ENCODE measurements at regions not wholly inside any gene's neighbourhood (a gene's known extent, or its start where the extent isn't known, plus 50 kb on each side); places are given as distances from the start of the nearest gene placed in this dataset.

DNA sequence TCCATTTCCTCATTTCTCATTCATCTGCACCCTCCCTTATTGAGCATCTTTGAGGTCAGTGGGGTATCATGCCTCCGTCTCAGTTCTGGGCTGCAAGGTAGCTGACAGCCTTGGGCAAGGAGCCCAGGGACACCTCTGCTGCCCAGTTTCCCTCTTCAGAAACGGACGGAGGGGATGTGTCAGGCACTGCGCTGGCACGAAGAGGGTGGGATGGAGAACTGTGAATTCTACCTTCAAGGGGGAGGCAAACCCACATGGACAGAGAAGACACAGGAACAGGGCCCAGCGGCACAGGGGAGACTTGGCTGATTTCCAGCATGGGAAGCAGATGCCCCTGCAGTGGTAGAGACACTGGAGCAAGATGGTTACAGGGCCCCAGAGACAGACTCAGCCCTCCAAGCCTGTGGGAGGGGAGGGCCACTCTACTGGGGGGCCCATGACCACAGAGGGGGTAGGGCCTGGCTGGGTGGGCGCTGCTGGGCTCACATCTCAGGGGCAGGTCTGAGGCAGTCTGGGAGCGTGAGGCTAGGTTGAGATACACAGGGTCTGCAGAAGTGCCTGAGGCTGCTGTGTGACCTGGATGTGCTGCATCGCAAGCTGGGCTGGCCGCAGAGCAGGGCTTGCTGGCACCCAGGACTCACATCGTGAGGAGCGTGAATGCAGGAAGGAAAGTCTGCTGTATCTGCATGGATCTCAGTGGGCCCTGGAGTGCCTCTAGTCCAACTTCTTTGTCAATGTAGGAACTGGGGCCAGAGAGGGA, 92.3 kb downstream of the HS1BP3 start:
- TF ChIP-seq CREB1 (IDR thresholded peaks at IDR 0.05; ENCODE audit: low read depth) (no peak), EP300 (IDR thresholded peaks at IDR 0.05; ENCODE audit: borderline replicate concordance) (no peak), TCF12 (IDR thresholded peaks at IDR 0.05; ENCODE audit: low read depth) (no peak), FOXM1 (IDR thresholded peaks at IDR 0.05; ENCODE audit: borderline replicate concordance, low read depth) (no peak), TAF1 (IDR thresholded peaks at IDR 0.05; ENCODE audit: low read depth) (no peak), TEAD4 (IDR thresholded peaks at IDR 0.05) (no peak), ZBTB7A (IDR thresholded peaks at IDR 0.05; ENCODE audit: low read depth) (no peak), EGR1 (IDR thresholded peaks at IDR 0.05) (no peak), RAD21 (IDR thresholded peaks at IDR 0.05; ENCODE audit: low read depth) (no peak), CEBPB (IDR thresholded peaks at IDR 0.05) (no peak), NFIC (IDR thresholded peaks at IDR 0.05) (no peak)
- TF ChIP-seq, protein P1, sequence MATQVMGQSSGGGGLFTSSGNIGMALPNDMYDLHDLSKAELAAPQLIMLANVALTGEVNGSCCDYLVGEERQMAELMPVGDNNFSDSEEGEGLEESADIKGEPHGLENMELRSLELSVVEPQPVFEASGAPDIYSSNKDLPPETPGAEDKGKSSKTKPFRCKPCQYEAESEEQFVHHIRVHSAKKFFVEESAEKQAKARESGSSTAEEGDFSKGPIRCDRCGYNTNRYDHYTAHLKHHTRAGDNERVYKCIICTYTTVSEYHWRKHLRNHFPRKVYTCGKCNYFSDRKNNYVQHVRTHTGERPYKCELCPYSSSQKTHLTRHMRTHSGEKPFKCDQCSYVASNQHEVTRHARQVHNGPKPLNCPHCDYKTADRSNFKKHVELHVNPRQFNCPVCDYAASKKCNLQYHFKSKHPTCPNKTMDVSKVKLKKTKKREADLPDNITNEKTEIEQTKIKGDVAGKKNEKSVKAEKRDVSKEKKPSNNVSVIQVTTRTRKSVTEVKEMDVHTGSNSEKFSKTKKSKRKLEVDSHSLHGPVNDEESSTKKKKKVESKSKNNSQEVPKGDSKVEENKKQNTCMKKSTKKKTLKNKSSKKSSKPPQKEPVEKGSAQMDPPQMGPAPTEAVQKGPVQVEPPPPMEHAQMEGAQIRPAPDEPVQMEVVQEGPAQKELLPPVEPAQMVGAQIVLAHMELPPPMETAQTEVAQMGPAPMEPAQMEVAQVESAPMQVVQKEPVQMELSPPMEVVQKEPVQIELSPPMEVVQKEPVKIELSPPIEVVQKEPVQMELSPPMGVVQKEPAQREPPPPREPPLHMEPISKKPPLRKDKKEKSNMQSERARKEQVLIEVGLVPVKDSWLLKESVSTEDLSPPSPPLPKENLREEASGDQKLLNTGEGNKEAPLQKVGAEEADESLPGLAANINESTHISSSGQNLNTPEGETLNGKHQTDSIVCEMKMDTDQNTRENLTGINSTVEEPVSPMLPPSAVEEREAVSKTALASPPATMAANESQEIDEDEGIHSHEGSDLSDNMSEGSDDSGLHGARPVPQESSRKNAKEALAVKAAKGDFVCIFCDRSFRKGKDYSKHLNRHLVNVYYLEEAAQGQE (IDR thresholded peaks at IDR 0.05; ENCODE audit: low read depth) = no peak
- TF ChIP-seq, protein P2, sequence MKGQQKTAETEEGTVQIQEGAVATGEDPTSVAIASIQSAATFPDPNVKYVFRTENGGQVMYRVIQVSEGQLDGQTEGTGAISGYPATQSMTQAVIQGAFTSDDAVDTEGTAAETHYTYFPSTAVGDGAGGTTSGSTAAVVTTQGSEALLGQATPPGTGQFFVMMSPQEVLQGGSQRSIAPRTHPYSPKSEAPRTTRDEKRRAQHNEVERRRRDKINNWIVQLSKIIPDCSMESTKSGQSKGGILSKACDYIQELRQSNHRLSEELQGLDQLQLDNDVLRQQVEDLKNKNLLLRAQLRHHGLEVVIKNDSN (IDR thresholded peaks at IDR 0.05) = no peak
- TF ChIP-seq, protein P3, sequence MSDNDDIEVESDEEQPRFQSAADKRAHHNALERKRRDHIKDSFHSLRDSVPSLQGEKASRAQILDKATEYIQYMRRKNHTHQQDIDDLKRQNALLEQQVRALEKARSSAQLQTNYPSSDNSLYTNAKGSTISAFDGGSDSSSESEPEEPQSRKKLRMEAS (IDR thresholded peaks at IDR 0.05) = no peak

DNA sequence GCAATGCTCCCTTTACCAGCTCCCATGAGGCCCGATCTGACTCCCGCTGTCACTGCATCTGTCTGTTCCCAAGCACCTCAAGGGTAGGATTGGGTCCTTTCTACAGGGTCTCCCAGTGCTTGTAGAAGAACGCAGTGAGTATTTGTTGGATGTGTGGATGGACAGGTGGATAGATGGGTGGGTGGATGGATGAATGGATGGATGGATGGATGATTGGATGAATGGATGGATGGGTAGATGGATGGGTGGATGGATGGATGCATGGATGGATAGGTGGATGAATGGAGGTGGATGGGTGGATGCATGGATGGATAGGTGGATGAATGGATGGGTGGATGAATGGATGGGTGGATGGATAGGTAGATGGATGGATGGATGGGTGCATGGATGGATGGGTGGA, 91.6 kb downstream of the HS1BP3 start:
- TF ChIP-seq TAF1 (IDR thresholded peaks at IDR 0.05; ENCODE audit: low read depth) (no peak), RAD21 (IDR thresholded peaks at IDR 0.05; ENCODE audit: low read depth) (no peak), TEAD4 (IDR thresholded peaks at IDR 0.05) (no peak), YY1 (IDR thresholded peaks at IDR 0.05; ENCODE audit: low read depth) (no peak), CEBPB (IDR thresholded peaks at IDR 0.05) (no peak), EGR1 (IDR thresholded peaks at IDR 0.05) (no peak), TCF12 (IDR thresholded peaks at IDR 0.05; ENCODE audit: low read depth) (no peak), ZBTB7A (IDR thresholded peaks at IDR 0.05; ENCODE audit: low read depth) (no peak), FOXM1 (IDR thresholded peaks at IDR 0.05; ENCODE audit: borderline replicate concordance, low read depth) (no peak), CREB1 (IDR thresholded peaks at IDR 0.05; ENCODE audit: low read depth) (no peak), EP300 (IDR thresholded peaks at IDR 0.05; ENCODE audit: borderline replicate concordance) (no peak), NFIC (IDR thresholded peaks at IDR 0.05) (no peak)
- TF ChIP-seq, protein P1 (IDR thresholded peaks at IDR 0.05; ENCODE audit: low read depth) = no peak
- TF ChIP-seq, protein P3 (IDR thresholded peaks at IDR 0.05) = no peak
- TF ChIP-seq, protein P2 (IDR thresholded peaks at IDR 0.05) = no peak

DNA sequence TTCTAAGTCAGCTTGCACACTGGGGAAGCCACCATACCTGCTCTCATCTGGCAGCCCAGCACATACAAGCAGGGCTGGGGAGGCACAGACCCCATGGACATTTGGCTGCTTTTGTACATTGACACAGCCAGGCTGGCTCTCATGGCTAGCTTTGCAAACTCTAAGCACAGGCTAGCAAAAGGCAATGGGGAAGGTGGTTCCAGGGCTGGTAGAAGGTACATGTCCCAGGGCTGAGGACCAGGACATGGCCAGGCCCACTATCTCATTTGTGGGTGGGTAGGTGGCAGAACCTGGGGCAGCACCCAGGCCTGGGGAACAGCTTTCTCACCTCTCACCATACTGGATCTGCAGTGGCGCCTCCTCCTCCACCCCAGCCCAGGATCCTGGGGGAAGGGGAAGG, 90.9 kb downstream of the HS1BP3 start:
- TF ChIP-seq, protein P2 (IDR thresholded peaks at IDR 0.05) = no peak
- TF ChIP-seq, protein P1 (IDR thresholded peaks at IDR 0.05; ENCODE audit: low read depth) = no peak
- TF ChIP-seq CREB1 (IDR thresholded peaks at IDR 0.05; ENCODE audit: low read depth) = no peak
- TF ChIP-seq NFIC (IDR thresholded peaks at IDR 0.05) = no peak
- TF ChIP-seq ZBTB7A (IDR thresholded peaks at IDR 0.05; ENCODE audit: low read depth) = no peak
- no peak for TF ChIP-seq RAD21 (IDR thresholded peaks at IDR 0.05; ENCODE audit: low read depth)
- TF ChIP-seq TAF1 (IDR thresholded peaks at IDR 0.05; ENCODE audit: low read depth) = no peak
- no peak for TF ChIP-seq FOXM1 (IDR thresholded peaks at IDR 0.05; ENCODE audit: borderline replicate concordance, low read depth)
- no peak for TF ChIP-seq EP300 (IDR thresholded peaks at IDR 0.05; ENCODE audit: borderline replicate concordance)
- TF ChIP-seq YY1 (IDR thresholded peaks at IDR 0.05; ENCODE audit: low read depth) = no peak
- no peak for TF ChIP-seq CEBPB (IDR thresholded peaks at IDR 0.05)
- TF ChIP-seq TEAD4 (IDR thresholded peaks at IDR 0.05) = no peak
- no peak for TF ChIP-seq TCF12 (IDR thresholded peaks at IDR 0.05; ENCODE audit: low read depth)
- TF ChIP-seq EGR1 (IDR thresholded peaks at IDR 0.05) = no peak
- TF ChIP-seq, protein P3 (IDR thresholded peaks at IDR 0.05) = no peak
